ENCODE measurements at regions not wholly inside any gene's neighbourhood (a gene's known extent, or its start where the extent isn't known, plus 50 kb on each side); places are given as distances from the start of the nearest gene placed in this dataset.

DNA sequence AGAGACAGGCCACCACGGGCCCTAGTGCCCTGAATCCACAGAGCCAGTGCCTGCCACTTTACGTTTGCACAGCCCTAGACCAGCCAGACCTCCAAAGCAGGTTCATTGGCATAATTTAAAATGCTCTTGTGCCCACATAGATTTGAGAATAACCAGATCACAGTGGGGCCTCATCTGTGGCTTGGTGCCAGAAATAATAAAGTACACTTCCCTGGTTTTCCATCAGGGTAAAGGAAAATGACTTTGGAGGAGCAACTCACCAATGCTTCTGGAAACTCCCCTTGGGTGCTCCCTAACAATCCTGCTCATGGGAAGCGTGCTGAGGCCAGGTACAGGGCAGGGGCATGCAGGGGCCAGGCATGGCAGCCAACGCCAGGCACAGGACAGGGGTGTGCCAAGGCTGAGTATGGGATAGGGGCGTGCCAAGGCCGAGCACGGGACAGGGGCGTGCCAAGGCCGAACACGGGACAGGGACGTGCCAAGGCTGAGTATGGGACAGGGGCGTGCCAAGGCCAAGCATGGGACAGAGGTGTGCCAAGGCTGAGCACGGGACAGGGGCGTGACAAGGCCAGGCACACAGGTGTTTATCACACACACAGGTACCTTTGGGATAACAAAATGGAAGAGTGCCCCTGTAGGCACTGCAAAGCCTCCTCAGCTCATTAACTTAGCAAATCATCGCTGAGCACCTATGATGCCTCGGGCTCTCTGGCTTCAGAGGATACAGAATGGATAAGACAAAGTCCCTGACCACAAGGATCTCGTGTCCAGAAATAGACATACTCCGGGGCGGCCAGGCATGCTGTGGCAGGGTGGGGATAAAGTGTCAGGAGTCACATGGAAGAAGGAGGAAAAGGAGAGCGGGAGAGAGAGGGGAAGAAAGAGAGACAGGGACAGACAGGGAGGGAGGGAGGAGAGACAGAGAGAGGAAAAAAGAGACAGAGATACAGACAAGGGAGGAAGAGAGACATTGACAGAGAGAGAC lies 334.7 kb downstream of the EIPR1 start:
- no peaks in the 10 kb centered on the region for H3K4me1 ChIP-seq (ENCODE audit: insufficient read depth, low read length)
- DNase-seq (no peak), ATAC-seq (ENCODE audit: poor library complexity) (no peak)
- no peaks in the 10 kb centered on the region for H3K36me3 ChIP-seq (ENCODE audit: insufficient read depth, low read length)
- no peaks in the 10 kb centered on the region for H3K27me3 ChIP-seq (ENCODE audit: control insufficient read depth in 1 of 2, insufficient read depth in 2 of 2, low read length in 2 of 2)
- Mint-ChIP-seq H3K27me3 (no peaks in the 10 kb centered on the region), H3K4me1 (ENCODE audit: low read depth) (no peaks in the 10 kb centered on the region), H3K4me3 (no peak overlapping the region), H3K27ac (no peak overlapping the region), H3K9me3 (no peaks in the 10 kb centered on the region), H3K36me3 (ENCODE audit: low read depth) (no peaks in the 10 kb centered on the region)
- no peak overlapping the region for H3K4me3 ChIP-seq (ENCODE audit: low read length)
- H3K27ac ChIP-seq (ENCODE audit: low read depth in 1 of 2, low read length in 2 of 2): no peak overlapping the region
- peaks cover 0 to 5% of the 10 kb centered on the region in 2 experiments for H3K9me3 ChIP-seq (ENCODE audit: control insufficient read depth in 1 of 2, insufficient read depth in 1 of 2, low read length in 2 of 2)
- ChIA-PET CTCF (no interaction called here), POLR2A (no interaction called here)
- intact Hi-C loops (cut with DNase I, micrococcal nuclease): no loop called here
- TF ChIP-seq, protein P1, sequence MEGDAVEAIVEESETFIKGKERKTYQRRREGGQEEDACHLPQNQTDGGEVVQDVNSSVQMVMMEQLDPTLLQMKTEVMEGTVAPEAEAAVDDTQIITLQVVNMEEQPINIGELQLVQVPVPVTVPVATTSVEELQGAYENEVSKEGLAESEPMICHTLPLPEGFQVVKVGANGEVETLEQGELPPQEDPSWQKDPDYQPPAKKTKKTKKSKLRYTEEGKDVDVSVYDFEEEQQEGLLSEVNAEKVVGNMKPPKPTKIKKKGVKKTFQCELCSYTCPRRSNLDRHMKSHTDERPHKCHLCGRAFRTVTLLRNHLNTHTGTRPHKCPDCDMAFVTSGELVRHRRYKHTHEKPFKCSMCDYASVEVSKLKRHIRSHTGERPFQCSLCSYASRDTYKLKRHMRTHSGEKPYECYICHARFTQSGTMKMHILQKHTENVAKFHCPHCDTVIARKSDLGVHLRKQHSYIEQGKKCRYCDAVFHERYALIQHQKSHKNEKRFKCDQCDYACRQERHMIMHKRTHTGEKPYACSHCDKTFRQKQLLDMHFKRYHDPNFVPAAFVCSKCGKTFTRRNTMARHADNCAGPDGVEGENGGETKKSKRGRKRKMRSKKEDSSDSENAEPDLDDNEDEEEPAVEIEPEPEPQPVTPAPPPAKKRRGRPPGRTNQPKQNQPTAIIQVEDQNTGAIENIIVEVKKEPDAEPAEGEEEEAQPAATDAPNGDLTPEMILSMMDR (IDR thresholded peaks at IDR 0.05): no peak

DNA sequence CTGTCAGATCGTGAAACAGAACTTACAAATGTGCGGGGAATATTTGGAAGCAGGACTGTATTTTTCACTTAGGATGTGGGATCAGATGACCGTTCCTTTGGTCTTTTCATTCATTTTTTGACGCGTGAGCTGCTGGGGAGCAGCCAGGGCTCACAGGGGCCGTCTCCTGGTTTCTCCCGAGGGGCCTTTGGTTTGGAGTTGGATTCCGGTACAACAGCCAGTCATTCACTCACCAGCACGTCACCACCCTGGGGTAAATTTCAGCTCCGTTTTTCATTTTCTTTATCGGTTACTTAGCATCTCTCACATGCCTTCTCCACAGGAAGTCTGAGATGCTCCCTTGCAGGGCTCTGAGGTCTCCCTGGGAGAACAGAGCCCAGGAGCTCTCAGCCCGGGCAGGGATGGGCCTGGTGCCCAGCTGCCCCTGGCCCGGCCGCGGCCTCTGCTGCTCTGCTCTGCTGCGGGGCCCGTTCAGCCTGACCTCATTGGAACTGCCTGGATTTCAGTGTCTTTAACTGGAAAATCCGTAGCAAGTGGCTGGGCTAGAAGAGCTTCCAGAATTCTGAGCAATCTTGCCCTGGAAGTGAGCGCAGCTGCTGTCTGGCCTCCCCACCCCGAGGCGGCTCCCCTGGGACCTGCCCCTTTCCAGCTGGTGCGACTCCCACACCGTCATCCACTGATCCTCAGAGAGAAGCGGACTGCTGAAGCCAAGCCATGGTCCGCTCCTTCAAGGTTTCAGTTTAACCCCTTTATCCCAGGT lies 335.6 kb downstream of the EIPR1 start:
- H3K4me3 ChIP-seq (ENCODE audit: low read length): no peak overlapping the region
- no peaks in the 10 kb centered on the region for H3K4me1 Mint-ChIP-seq (ENCODE audit: low read depth)
- H3K9me3 ChIP-seq (ENCODE audit: control insufficient read depth in 1 of 2, insufficient read depth in 1 of 2, low read length in 2 of 2): peaks cover 0 to 5% of the 10 kb centered on the region in 2 experiments
- ATAC-seq (ENCODE audit: poor library complexity) (no peak), DNase-seq (no peak)
- ChIA-PET POLR2A (no interaction called here), CTCF (no interaction called here)
- intact Hi-C loops (cut with DNase I, micrococcal nuclease): no loop called here
- no peaks in the 10 kb centered on the region for H3K36me3 Mint-ChIP-seq (ENCODE audit: low read depth)
- H3K27me3 Mint-ChIP-seq: no peaks in the 10 kb centered on the region
- H3K4me3 Mint-ChIP-seq: no peak overlapping the region
- no peak overlapping the region for H3K27ac Mint-ChIP-seq
- TF ChIP-seq, protein P1 (IDR thresholded peaks at IDR 0.05): no peak
- no peaks in the 10 kb centered on the region for H3K27me3 ChIP-seq (ENCODE audit: control insufficient read depth in 1 of 2, insufficient read depth in 2 of 2, low read length in 2 of 2)
- no peak overlapping the region for H3K27ac ChIP-seq (ENCODE audit: low read depth in 1 of 2, low read length in 2 of 2)
- no peaks in the 10 kb centered on the region for H3K36me3 ChIP-seq (ENCODE audit: insufficient read depth, low read length)
- no peaks in the 10 kb centered on the region for H3K4me1 ChIP-seq (ENCODE audit: insufficient read depth, low read length)
- H3K9me3 Mint-ChIP-seq: no peaks in the 10 kb centered on the region

DNA sequence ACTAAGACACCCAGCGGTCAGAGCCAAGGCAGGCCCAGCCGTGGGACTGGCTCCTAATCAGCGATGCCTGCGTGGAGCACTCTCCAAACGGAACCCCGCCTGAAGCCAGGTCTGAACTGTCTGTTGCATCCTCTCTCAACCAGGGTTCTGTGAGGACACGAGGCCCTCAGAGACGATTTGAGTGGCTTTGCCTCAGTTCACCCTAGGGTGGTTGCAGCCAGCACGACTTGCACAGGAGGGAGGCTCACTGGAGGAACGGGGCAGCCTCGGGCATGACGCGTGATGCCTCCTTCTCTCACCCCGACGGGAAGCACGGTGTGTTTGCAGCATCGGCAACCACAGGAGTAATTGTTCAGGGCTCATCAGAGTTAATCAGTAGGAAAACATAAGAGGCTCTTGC lies 336.4 kb downstream of the EIPR1 start:
- DNase-seq: no peak
- Histone ChIP-seq H3K27me3 (ENCODE audit: control insufficient read depth in 1 of 2, insufficient read depth in 2 of 2, low read length in 2 of 2) (no peaks in the 10 kb centered on the region), H3K4me3 (ENCODE audit: low read length) (no peak overlapping the region), H3K36me3 (ENCODE audit: insufficient read depth, low read length) (no peaks in the 10 kb centered on the region), H3K9me3 (ENCODE audit: control insufficient read depth in 1 of 2, insufficient read depth in 1 of 2, low read length in 2 of 2) (peaks cover 0 to 3% of the 10 kb centered on the region in 2 experiments), H3K27ac (ENCODE audit: low read depth in 1 of 2, low read length in 2 of 2) (no peak overlapping the region), H3K4me1 (ENCODE audit: insufficient read depth, low read length) (no peaks in the 10 kb centered on the region)
- TF ChIP-seq, protein P1 (IDR thresholded peaks at IDR 0.05): no peak
- Mint-ChIP-seq H3K9me3 (no peaks in the 10 kb centered on the region), H3K27me3 (no peaks in the 10 kb centered on the region), H3K36me3 (ENCODE audit: low read depth) (no peaks in the 10 kb centered on the region), H3K4me3 (no peak overlapping the region), H3K4me1 (ENCODE audit: low read depth) (no peaks in the 10 kb centered on the region), H3K27ac (no peak overlapping the region)
- ChIA-PET CTCF (no interaction called here), POLR2A (no interaction called here)
- no peak for ATAC-seq (ENCODE audit: poor library complexity)
- intact Hi-C loops (cut with DNase I, micrococcal nuclease): no loop called here

Measured in CD4-positive, alpha-beta T cell (primary cell).